Activated CD8-positive, alpha-beta T cell treated with anti-CD3 and anti-CD28 coated beads for 36 hours (primary cell): ENCODE measurements at regions not wholly inside any gene's neighbourhood (a gene's known extent, or its start where the extent isn't known, plus 50 kb on each side); places are given as distances from the start of the nearest gene placed in this dataset.

Experiments used
- ATAC-seq: fragments of 200-7000 bp; cut with Tn5 transposase; one replicate; pipeline ENCODE4 v1.10.0; 2021; ENCODE audit warnings: mild to moderate bottlenecking, moderate library complexity
- CTCF ChIA-PET: fragments of 350-600 bp; sonication (Branson Sonifier 250); formaldehyde crosslinking; loops from one replicate; lab custom pipeline; 2021; ENCODE audit warnings: antibody characterized with exemption; lab: Charles Lee
- POLR2A ChIA-PET: fragments of 350-600 bp; sonication (Branson Sonifier 250); formaldehyde crosslinking; loops from one replicate; lab custom pipeline; 2021; ENCODE audit warnings: antibody characterized with exemption; lab: Charles Lee
- DNase-seq: peaks from one replicate; pipeline ENCODE4 v3.0.0-alpha.2; 2020
- H3K27ac Mint-ChIP-seq: one replicate; pipeline ENCODE4 v1.8.0; 2021; ENCODE audit warnings: mild to moderate bottlenecking, mixed read lengths
- H3K27me3 Mint-ChIP-seq: one replicate; pipeline ENCODE4 v1.8.0; 2021; ENCODE audit warnings: mixed read lengths
- H3K36me3 Mint-ChIP-seq: one replicate; pipeline ENCODE4 v1.8.0; 2021; ENCODE audit warnings: low read depth, mixed read lengths
- H3K4me1 Mint-ChIP-seq: one replicate; pipeline ENCODE4 v1.8.0; 2021; ENCODE audit warnings: low read depth, mixed read lengths
- H3K4me3 Mint-ChIP-seq: one replicate; pipeline ENCODE4 v1.8.0; 2021; ENCODE audit warnings: mild to moderate bottlenecking, moderate library complexity, mixed read lengths
- H3K9me3 Mint-ChIP-seq: one replicate; pipeline ENCODE4 v1.8.0; 2021; ENCODE audit warnings: mixed read lengths
- intact Hi-C: fragments of 100-400 bp; cut with micrococcal nuclease; formaldehyde crosslinking; loops from one replicate; pipeline ENCODE4 v1.10.0; 2022
- TF ChIP-seq, protein P1 (sequence below): fragments of 200-600 bp; IDR thresholded peaks from one replicate; pipeline ENCODE4 v1.8.0; 2022; ENCODE audit warnings: antibody characterized with exemption, mild to moderate bottlenecking

DNA sequence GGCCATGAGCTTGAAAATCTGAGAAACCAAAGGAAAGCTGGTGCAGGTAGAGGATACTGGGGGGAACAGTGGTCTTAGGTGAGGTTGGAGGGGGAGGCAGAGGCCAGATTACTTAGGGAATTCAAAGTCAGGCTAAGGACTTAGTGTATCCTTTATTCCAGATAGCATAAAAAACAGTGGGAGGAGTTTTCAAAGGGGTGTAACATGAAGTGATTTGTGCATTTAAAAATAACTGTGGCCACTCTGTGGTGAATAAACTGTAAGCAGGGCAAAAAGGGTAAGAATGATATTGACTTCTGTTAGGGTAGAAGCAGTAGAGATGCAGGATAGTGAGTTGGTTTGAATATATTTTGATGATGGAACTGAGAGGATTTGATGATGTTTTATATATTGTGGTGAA lies 313.2 kb downstream of the EMP1 start:
- ATAC-seq (no peak), DNase-seq (no peak)
- Mint-ChIP-seq H3K36me3 (no peaks in the 10 kb centered on the region), H3K4me3 (no peak overlapping the region), H3K4me1 (no peaks in the 10 kb centered on the region), H3K9me3 (peaks cover 11% of the 10 kb centered on the region), H3K27ac (no peak overlapping the region), H3K27me3 (no peaks in the 10 kb centered on the region)
- intact Hi-C loops, result no loop called here
- ChIA-PET CTCF (no interaction called here), POLR2A (no interaction called here)
- TF ChIP-seq, protein P1, sequence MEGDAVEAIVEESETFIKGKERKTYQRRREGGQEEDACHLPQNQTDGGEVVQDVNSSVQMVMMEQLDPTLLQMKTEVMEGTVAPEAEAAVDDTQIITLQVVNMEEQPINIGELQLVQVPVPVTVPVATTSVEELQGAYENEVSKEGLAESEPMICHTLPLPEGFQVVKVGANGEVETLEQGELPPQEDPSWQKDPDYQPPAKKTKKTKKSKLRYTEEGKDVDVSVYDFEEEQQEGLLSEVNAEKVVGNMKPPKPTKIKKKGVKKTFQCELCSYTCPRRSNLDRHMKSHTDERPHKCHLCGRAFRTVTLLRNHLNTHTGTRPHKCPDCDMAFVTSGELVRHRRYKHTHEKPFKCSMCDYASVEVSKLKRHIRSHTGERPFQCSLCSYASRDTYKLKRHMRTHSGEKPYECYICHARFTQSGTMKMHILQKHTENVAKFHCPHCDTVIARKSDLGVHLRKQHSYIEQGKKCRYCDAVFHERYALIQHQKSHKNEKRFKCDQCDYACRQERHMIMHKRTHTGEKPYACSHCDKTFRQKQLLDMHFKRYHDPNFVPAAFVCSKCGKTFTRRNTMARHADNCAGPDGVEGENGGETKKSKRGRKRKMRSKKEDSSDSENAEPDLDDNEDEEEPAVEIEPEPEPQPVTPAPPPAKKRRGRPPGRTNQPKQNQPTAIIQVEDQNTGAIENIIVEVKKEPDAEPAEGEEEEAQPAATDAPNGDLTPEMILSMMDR, result no peak

DNA sequence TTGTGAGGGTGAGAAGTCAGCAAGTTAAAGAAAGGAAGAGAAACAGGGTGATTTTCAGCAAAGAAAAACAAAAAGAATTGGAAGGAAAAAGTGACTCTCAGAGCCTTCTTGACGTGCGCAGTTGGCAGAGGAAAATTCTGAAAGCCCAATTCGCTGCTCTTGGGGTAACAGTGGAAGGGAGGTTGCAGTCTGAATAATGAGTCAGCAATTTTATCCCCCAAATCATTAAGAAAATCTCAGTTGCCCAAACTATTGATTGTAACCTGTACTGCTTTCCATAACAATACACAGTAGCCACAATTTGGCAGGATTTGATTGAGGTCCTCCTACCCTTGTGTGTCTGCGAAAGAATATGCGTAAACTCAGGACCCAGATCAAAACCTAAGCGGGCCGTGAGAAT lies 309.1 kb downstream of the EMP1 start:
- Mint-ChIP-seq H3K27me3 (no peaks in the 10 kb centered on the region), H3K9me3 (no peaks in the 10 kb centered on the region), H3K4me3 (no peak overlapping the region), H3K4me1 (no peaks in the 10 kb centered on the region), H3K36me3 (no peaks in the 10 kb centered on the region), H3K27ac (no peak overlapping the region)
- POLR2A ChIA-PET, result no interaction called here
- intact Hi-C loops, result no loop called here
- CTCF ChIA-PET, result interaction anchor here (1.3 kb wide), 1 partner anchor 143 kb away, joined by 3 read pairs; no protein-coding TSS in a partner anchor
- ATAC-seq, result no peak
- no peak for DNase-seq
- TF ChIP-seq, protein P1, result no peak

DNA sequence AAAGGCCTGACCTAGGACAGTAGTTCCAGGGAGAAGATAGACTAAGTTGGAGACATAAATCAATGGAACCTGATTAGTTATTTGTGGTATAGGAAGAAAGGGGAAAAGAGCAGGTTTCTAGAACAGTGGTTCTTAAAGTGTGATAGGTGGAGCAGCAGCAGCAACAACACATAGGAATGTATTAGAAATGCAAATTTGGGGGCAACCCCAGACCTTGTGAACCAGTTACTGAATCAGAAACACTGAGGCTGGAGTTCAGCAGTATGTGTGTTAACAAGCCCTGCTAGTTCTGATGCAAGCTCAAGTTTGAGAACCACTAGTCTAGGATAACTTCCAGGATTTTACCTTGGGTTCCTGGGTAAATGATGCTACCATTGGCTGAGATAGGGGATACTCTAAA lies 308.7 kb downstream of the EMP1 start:
- DNase-seq (no peak), ATAC-seq (no peak)
- intact Hi-C loops, result no loop called here
- Mint-ChIP-seq H3K27ac (no peak overlapping the region), H3K4me3 (no peak overlapping the region), H3K9me3 (no peaks in the 10 kb centered on the region), H3K4me1 (no peaks in the 10 kb centered on the region), H3K36me3 (no peaks in the 10 kb centered on the region), H3K27me3 (no peaks in the 10 kb centered on the region)
- CTCF ChIA-PET, result interaction anchor here (1.3 kb wide), 1 partner anchor 143 kb away, joined by 3 read pairs; no protein-coding TSS in a partner anchor
- POLR2A ChIA-PET, result no interaction called here
- TF ChIP-seq, protein P1, result no peak

DNA sequence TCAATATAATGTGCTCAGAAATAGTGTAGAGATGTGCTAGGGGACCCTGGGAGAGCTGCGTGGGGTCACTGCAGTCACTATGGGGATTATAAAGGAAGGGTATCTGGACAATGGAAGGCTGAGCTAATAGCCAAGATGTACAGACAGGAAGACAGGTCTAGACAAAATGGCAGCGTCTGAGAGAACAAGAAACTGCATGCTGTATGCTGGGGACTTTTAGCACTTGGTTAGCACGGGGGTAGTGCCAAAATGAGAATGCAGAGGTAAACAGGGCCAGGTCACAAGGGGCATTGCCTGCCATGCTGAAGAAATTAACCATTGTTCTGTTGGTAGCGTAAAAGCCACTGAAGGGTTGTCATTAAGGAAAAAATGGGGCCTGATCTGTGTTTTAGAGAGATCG lies 308.2 kb downstream of the EMP1 start:
- intact Hi-C loops, result no loop called here
- H3K27ac Mint-ChIP-seq, result no peak overlapping the region
- H3K9me3 Mint-ChIP-seq, result no peaks in the 10 kb centered on the region
- no peaks in the 10 kb centered on the region for H3K36me3 Mint-ChIP-seq
- H3K4me1 Mint-ChIP-seq, result no peaks in the 10 kb centered on the region
- no peaks in the 10 kb centered on the region for H3K27me3 Mint-ChIP-seq
- ChIA-PET POLR2A (no interaction called here), CTCF (interaction anchor here (1.3 kb wide), 1 partner anchor 142 kb away, joined by 3 read pairs; no protein-coding TSS in a partner anchor)
- TF ChIP-seq, protein P1, result no peak
- DNase-seq, result no peak
- no peak for ATAC-seq
- no peak overlapping the region for H3K4me3 Mint-ChIP-seq

DNA sequence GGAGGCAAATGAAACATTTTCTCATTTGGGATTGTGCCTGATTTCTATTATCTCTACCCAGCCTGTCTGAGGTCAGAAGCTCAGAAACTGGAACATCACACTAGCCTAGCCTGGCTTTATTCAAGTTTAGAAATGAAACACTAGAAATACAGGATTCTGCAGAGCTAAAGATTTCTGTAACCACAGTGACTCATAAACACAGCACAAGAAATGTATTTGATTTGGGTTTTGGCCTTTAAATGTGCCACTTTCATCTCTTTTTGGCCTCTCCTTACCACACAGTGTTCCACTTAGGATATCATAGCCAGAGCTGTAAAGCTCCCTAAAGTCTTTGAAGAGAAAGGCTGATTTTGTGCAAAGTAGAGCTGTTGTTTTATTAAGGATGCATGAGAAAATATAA lies 307.5 kb downstream of the EMP1 start:
- Mint-ChIP-seq H3K9me3 (no peaks in the 10 kb centered on the region), H3K27ac (no peak overlapping the region), H3K27me3 (no peaks in the 10 kb centered on the region), H3K36me3 (no peaks in the 10 kb centered on the region), H3K4me1 (no peaks in the 10 kb centered on the region), H3K4me3 (no peak overlapping the region)
- TF ChIP-seq, protein P1, result no peak
- intact Hi-C loops, result no loop called here
- ChIA-PET POLR2A (no interaction called here), CTCF (interaction anchor here (1.3 kb wide), 1 partner anchor 142 kb away, joined by 3 read pairs; no protein-coding TSS in a partner anchor)
- no peak for ATAC-seq
- no peak for DNase-seq
